ENCODE measurements at regions not wholly inside any gene's neighbourhood (a gene's known extent, or its start where the extent isn't known, plus 50 kb on each side); places are given as distances from the start of the nearest gene placed in this dataset.

GRCh38 chr10:131435760-131436457 is 124.4 kb upstream of the TCERG1L start:
- TF ChIP-seq POLR2A (IDR thresholded peaks at IDR 0.05) (no peak), CTCF (IDR thresholded peaks at IDR 0.05) (no peak)
- DNase-seq (ENCODE audit: low spot score in 2 of 2), result no peak
- H3K4me3 ChIP-seq (ENCODE audit: low read depth, poor library complexity, severe bottlenecking), result no peak overlapping the region
- WGBS, 2 donors, result 62 to 72% methylated on average over 17 to 18 of the region's 18 CpGs
- intact Hi-C loops (cut with DNase I; ENCODE audit: low total_unique reads), result no loop called here

DNA sequence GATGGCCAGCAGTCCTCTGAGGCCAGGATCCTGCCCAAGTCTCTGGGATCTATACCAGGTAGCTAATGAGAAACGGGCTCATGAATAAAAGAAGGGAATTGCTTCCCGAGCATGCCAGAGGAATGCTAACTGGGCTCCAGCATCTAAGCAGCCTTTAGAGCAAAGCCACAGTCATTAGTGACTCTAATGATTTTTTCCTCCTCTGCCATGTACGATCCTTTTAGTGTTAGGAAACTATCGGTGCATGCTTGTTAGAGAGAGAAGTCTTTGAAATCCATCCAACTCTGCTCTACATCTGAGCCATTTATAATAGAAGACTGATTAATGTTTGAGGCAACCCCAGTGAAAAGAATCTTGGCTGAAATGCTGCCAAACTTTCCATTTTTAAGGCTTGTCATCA is 124.9 kb upstream of the TCERG1L start:
- 18 to 23% methylated on average over 4 of the region's 4 CpGs for WGBS, 2 donors
- intact Hi-C loops (cut with DNase I; ENCODE audit: low total_unique reads), result no loop called here
- no peak for TF ChIP-seq POLR2A (IDR thresholded peaks at IDR 0.05)
- no peak for TF ChIP-seq CTCF (IDR thresholded peaks at IDR 0.05)
- H3K4me3 ChIP-seq (ENCODE audit: low read depth, poor library complexity, severe bottlenecking), result no peak overlapping the region
- no peak for DNase-seq (ENCODE audit: low spot score in 2 of 2)

- peak in 1 of 2 donors; percentile 62 for DNase-seq (ENCODE audit: low spot score in 2 of 2)
- H3K4me3 ChIP-seq (ENCODE audit: low read depth, poor library complexity, severe bottlenecking), result no peak overlapping the region
- intact Hi-C loops (cut with DNase I; ENCODE audit: low total_unique reads), result no loop called here
- 51 to 60% methylated on average over 13 of the region's 13 CpGs for WGBS, 2 donors
- no peak for TF ChIP-seq CTCF (IDR thresholded peaks at IDR 0.05)
- TF ChIP-seq POLR2A (IDR thresholded peaks at IDR 0.05), result no peak
These were observed 126.3 kb upstream of the TCERG1L start for GRCh38 chr10:131437556-131438475.

DNA sequence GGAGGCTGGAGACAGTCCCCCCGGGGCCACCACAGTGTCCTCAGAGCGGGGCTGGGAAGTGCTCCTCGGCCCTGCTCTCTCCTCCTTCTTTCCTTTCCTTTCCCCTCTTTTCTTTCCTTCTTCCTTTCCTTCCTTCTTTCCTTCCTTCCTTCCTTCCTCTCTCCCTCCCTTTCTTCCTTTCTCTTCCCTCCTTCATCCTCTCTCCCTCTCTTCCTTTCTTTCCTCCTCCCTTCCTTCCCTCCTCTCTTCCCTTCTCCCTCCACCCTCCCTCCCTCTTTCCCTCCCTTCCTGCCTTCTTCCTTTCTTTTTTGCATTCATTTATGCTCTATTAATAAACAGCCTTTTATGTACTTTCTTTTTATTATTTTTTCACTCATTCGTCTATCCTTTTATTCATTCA is 127.1 kb upstream of the TCERG1L start:
- H3K4me3 ChIP-seq (ENCODE audit: low read depth, poor library complexity, severe bottlenecking), result no peak overlapping the region
- intact Hi-C loops (cut with DNase I; ENCODE audit: low total_unique reads), result no loop called here
- DNase-seq (ENCODE audit: low spot score in 2 of 2), result no peak
- WGBS, 2 donors, result 56 to 68% methylated on average over 4 of the region's 4 CpGs
- TF ChIP-seq POLR2A (IDR thresholded peaks at IDR 0.05) (no peak), CTCF (IDR thresholded peaks at IDR 0.05) (no peak)

DNA sequence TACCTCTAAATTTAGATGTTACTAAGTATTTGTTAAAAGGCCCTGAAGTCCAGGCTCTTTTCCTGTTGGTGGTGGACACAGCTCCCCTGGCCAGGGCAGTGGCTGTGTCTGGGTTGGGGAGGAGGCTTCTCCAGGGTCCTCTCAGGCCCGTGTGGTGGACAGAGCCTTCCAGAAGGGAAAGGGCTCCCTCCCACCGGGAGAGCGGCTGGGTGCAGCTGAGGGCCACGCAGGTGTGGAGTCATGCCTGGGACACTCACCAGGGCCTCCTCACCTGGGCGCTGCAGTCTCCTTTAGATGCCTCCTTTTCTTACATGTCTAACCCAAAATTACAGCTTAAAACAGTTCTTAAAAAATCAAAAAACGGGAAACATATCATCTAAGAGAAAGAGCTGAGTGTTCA is 128.2 kb upstream of the TCERG1L start:
- 82 to 84% methylated on average over 6 of the region's 6 CpGs for WGBS, 2 donors
- no peak overlapping the region for H3K4me3 ChIP-seq (ENCODE audit: low read depth, poor library complexity, severe bottlenecking)
- TF ChIP-seq CTCF (IDR thresholded peaks at IDR 0.05) (no peak), POLR2A (IDR thresholded peaks at IDR 0.05) (no peak)
- intact Hi-C loops (cut with DNase I; ENCODE audit: low total_unique reads), result no loop called here
- DNase-seq (ENCODE audit: low spot score in 2 of 2), result no peak
